ENCODE measurements at regions not wholly inside any gene's neighbourhood (a gene's known extent, or its start where the extent isn't known, plus 50 kb on each side); places are given as distances from the start of the nearest gene placed in this dataset.

GRCh38 chr15:36330598-36330997 is 248.8 kb upstream of the CDIN1 start:
- Histone ChIP-seq H3K27me3 (ENCODE audit: control insufficient read depth in 2 of 2, insufficient read depth in 2 of 2, low read length in 2 of 2) (no peaks in the 10 kb centered on the region), H3K4me3 (ENCODE audit: low read length in 2 of 2) (no peak overlapping the region), H3K9ac (ENCODE audit: low read depth in 1 of 2, low read length in 2 of 2) (no peak overlapping the region), H3K27ac (ENCODE audit: low read depth in 2 of 2, low read length in 2 of 2) (no peak overlapping the region), H3K36me3 (ENCODE audit: control insufficient read depth in 2 of 2, insufficient read depth in 2 of 2, low read length in 2 of 2) (no peaks in the 10 kb centered on the region), H3K4me1 (ENCODE audit: control insufficient read depth in 2 of 2, insufficient read depth in 2 of 2, low read length in 2 of 2) (no peaks in the 10 kb centered on the region), H3K9me3 (ENCODE audit: control insufficient read depth in 2 of 2, low read length in 2 of 2) (no peaks in the 10 kb centered on the region)

DNA sequence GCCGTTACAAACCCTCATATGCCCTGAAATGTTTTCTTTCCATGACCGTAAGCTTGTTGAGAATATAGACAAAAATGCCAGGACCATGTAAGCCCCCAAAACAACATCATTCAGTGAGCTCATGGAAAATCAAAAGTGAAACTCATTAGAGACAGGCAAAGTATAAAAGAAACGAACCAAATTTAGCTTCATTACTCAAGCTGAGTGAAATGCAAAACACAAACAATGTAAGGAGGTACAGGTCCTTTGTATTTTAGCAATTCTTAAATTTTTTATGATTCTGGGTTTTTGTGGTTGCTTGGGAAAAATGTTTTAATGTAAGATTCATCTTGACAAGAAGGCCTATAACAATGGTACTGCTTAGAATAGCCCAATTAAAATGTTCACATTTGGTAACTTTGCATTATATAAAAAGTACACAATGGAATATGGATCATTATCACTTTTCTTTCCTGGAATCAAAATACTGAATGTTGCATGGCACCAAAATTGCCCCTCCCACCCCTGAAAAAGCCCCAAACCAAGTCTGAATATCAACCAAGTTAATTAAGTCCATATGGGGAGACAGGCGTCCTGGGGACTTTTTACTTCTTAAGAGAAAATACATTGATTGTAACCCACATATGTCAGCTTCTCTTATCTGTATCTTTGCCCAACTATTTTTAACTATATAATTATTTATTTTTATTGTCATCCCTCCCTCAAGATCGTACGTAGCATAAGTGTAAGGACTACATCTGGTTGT is 247.7 kb upstream of the CDIN1 start:
- H3K9ac ChIP-seq (ENCODE audit: low read depth in 1 of 2, low read length in 2 of 2): no peak overlapping the region
- no peak overlapping the region for H3K4me3 ChIP-seq (ENCODE audit: low read length in 2 of 2)
- no peaks in the 10 kb centered on the region for H3K36me3 ChIP-seq (ENCODE audit: control insufficient read depth in 2 of 2, insufficient read depth in 2 of 2, low read length in 2 of 2)
- H3K27ac ChIP-seq (ENCODE audit: low read depth in 2 of 2, low read length in 2 of 2): no peak overlapping the region
- no peaks in the 10 kb centered on the region for H3K4me1 ChIP-seq (ENCODE audit: control insufficient read depth in 2 of 2, insufficient read depth in 2 of 2, low read length in 2 of 2)
- H3K9me3 ChIP-seq (ENCODE audit: control insufficient read depth in 2 of 2, low read length in 2 of 2): no peaks in the 10 kb centered on the region
- H3K27me3 ChIP-seq (ENCODE audit: control insufficient read depth in 2 of 2, insufficient read depth in 2 of 2, low read length in 2 of 2): no peaks in the 10 kb centered on the region

GRCh38 chr15:36332301-36332700 is 247.1 kb upstream of the CDIN1 start:
- H3K36me3 ChIP-seq (ENCODE audit: control insufficient read depth in 2 of 2, insufficient read depth in 2 of 2, low read length in 2 of 2): no peaks in the 10 kb centered on the region
- no peaks in the 10 kb centered on the region for H3K9me3 ChIP-seq (ENCODE audit: control insufficient read depth in 2 of 2, low read length in 2 of 2)
- H3K4me1 ChIP-seq (ENCODE audit: control insufficient read depth in 2 of 2, insufficient read depth in 2 of 2, low read length in 2 of 2): no peaks in the 10 kb centered on the region
- no peak overlapping the region for H3K9ac ChIP-seq (ENCODE audit: low read depth in 1 of 2, low read length in 2 of 2)
- no peak overlapping the region for H3K4me3 ChIP-seq (ENCODE audit: low read length in 2 of 2)
- H3K27ac ChIP-seq (ENCODE audit: low read depth in 2 of 2, low read length in 2 of 2): no peak overlapping the region
- no peaks in the 10 kb centered on the region for H3K27me3 ChIP-seq (ENCODE audit: control insufficient read depth in 2 of 2, insufficient read depth in 2 of 2, low read length in 2 of 2)

DNA sequence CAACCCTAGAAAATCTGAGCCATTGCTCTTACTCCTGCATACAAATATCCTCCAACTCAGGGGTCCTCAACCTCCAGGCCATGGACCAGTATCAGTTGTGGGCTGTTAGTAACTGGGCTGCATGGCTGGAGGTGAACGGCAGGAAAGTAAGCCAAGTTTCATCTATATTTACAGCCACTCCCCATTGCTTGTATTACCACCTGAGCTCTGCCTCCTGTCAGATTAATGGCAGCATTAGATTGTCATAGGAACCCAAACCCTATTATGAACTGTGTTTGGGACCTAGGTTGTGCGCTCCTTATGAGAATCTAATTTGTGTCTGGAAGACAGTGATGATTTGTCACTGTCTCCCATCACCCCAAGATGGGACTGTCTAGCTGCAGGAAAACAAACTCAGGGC is 246.5 kb upstream of the CDIN1 start:
- no peak overlapping the region for H3K9ac ChIP-seq (ENCODE audit: low read depth in 1 of 2, low read length in 2 of 2)
- H3K36me3 ChIP-seq (ENCODE audit: control insufficient read depth in 2 of 2, insufficient read depth in 2 of 2, low read length in 2 of 2): no peaks in the 10 kb centered on the region
- H3K4me1 ChIP-seq (ENCODE audit: control insufficient read depth in 2 of 2, insufficient read depth in 2 of 2, low read length in 2 of 2): no peaks in the 10 kb centered on the region
- H3K9me3 ChIP-seq (ENCODE audit: control insufficient read depth in 2 of 2, low read length in 2 of 2): no peaks in the 10 kb centered on the region
- H3K27ac ChIP-seq (ENCODE audit: low read depth in 2 of 2, low read length in 2 of 2): no peak overlapping the region
- H3K27me3 ChIP-seq (ENCODE audit: control insufficient read depth in 2 of 2, insufficient read depth in 2 of 2, low read length in 2 of 2): no peaks in the 10 kb centered on the region
- no peak overlapping the region for H3K4me3 ChIP-seq (ENCODE audit: low read length in 2 of 2)

DNA sequence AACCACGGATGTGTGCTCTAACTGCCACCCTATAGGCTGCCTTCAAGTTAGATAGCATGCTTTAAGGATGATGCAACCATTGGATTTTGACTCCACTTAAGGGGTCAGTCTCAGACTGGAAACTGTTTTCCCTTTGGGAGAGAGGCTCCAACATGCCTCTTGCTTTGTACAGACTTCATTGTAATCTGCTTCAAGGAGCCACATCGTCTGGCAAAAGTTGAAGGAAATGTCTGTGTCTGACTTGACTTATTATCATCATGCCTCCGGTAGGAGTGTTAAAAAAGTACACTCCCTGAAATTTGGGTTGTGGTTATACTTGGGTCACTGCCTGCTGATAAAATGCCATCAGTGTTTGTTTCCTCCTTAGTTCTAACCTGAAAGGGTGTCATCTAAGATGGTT is 245.4 kb upstream of the CDIN1 start:
- H3K9me3 ChIP-seq (ENCODE audit: control insufficient read depth in 2 of 2, low read length in 2 of 2): no peaks in the 10 kb centered on the region
- H3K27me3 ChIP-seq (ENCODE audit: control insufficient read depth in 2 of 2, insufficient read depth in 2 of 2, low read length in 2 of 2): no peaks in the 10 kb centered on the region
- H3K4me3 ChIP-seq (ENCODE audit: low read length in 2 of 2): no peak overlapping the region
- no peak overlapping the region for H3K9ac ChIP-seq (ENCODE audit: low read depth in 1 of 2, low read length in 2 of 2)
- H3K27ac ChIP-seq (ENCODE audit: low read depth in 2 of 2, low read length in 2 of 2): no peak overlapping the region
- no peaks in the 10 kb centered on the region for H3K36me3 ChIP-seq (ENCODE audit: control insufficient read depth in 2 of 2, insufficient read depth in 2 of 2, low read length in 2 of 2)
- H3K4me1 ChIP-seq (ENCODE audit: control insufficient read depth in 2 of 2, insufficient read depth in 2 of 2, low read length in 2 of 2): no peaks in the 10 kb centered on the region

- no peaks in the 10 kb centered on the region for H3K27me3 ChIP-seq (ENCODE audit: control insufficient read depth in 2 of 2, insufficient read depth in 2 of 2, low read length in 2 of 2)
- H3K9ac ChIP-seq (ENCODE audit: low read depth in 1 of 2, low read length in 2 of 2): no peak overlapping the region
- no peaks in the 10 kb centered on the region for H3K4me1 ChIP-seq (ENCODE audit: control insufficient read depth in 2 of 2, insufficient read depth in 2 of 2, low read length in 2 of 2)
- H3K4me3 ChIP-seq (ENCODE audit: low read length in 2 of 2): no peak overlapping the region
- H3K36me3 ChIP-seq (ENCODE audit: control insufficient read depth in 2 of 2, insufficient read depth in 2 of 2, low read length in 2 of 2): no peaks in the 10 kb centered on the region
- H3K9me3 ChIP-seq (ENCODE audit: control insufficient read depth in 2 of 2, low read length in 2 of 2): no peaks in the 10 kb centered on the region
- no peak overlapping the region for H3K27ac ChIP-seq (ENCODE audit: low read depth in 2 of 2, low read length in 2 of 2)
These were observed 244.2 kb upstream of the CDIN1 start for GRCh38 chr15:36335224-36335623.

GRCh38 chr15:36335659-36336058 is 243.8 kb upstream of the CDIN1 start:
- Histone ChIP-seq H3K36me3 (ENCODE audit: control insufficient read depth in 2 of 2, insufficient read depth in 2 of 2, low read length in 2 of 2) (no peaks in the 10 kb centered on the region), H3K4me3 (ENCODE audit: low read length in 2 of 2) (no peak overlapping the region), H3K27ac (ENCODE audit: low read depth in 2 of 2, low read length in 2 of 2) (no peak overlapping the region), H3K27me3 (ENCODE audit: control insufficient read depth in 2 of 2, insufficient read depth in 2 of 2, low read length in 2 of 2) (no peaks in the 10 kb centered on the region), H3K4me1 (ENCODE audit: control insufficient read depth in 2 of 2, insufficient read depth in 2 of 2, low read length in 2 of 2) (no peaks in the 10 kb centered on the region), H3K9ac (ENCODE audit: low read depth in 1 of 2, low read length in 2 of 2) (no peak overlapping the region), H3K9me3 (ENCODE audit: control insufficient read depth in 2 of 2, low read length in 2 of 2) (no peaks in the 10 kb centered on the region)

DNA sequence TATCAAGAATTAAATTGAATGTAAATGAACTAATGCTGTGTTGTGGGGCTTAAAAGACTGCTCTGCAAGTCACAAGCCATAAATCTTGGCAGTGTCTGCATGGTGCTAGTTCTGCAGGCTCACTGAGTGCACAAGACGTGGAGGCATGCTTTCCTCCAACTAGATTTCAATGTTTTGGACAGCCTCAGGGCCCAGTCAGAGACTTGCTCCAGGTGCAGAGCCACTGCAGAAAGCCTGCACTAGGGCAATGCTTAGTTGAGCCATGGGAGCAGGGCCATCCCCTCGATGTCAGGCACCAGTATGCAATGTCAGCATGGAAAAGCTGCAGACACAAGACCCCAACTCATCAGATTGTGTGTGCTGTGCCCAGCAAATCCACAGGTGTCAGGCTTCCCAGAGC is 234.5 kb upstream of the CDIN1 start:
- no peaks in the 10 kb centered on the region for H3K9me3 ChIP-seq (ENCODE audit: control insufficient read depth in 2 of 2, low read length in 2 of 2)
- H3K9ac ChIP-seq (ENCODE audit: low read depth in 1 of 2, low read length in 2 of 2): no peak overlapping the region
- H3K4me1 ChIP-seq (ENCODE audit: control insufficient read depth in 2 of 2, insufficient read depth in 2 of 2, low read length in 2 of 2): no peaks in the 10 kb centered on the region
- H3K36me3 ChIP-seq (ENCODE audit: control insufficient read depth in 2 of 2, insufficient read depth in 2 of 2, low read length in 2 of 2): no peaks in the 10 kb centered on the region
- H3K27me3 ChIP-seq (ENCODE audit: control insufficient read depth in 2 of 2, insufficient read depth in 2 of 2, low read length in 2 of 2): no peaks in the 10 kb centered on the region
- no peak overlapping the region for H3K27ac ChIP-seq (ENCODE audit: low read depth in 2 of 2, low read length in 2 of 2)
- H3K4me3 ChIP-seq (ENCODE audit: low read length in 2 of 2): no peak overlapping the region

GRCh38 chr15:36347272-36347858 is 232.1 kb upstream of the CDIN1 start:
- Histone ChIP-seq H3K27ac (ENCODE audit: low read depth in 2 of 2, low read length in 2 of 2) (no peak overlapping the region), H3K9me3 (ENCODE audit: control insufficient read depth in 2 of 2, low read length in 2 of 2) (no peaks in the 10 kb centered on the region)

GRCh38 chr15:36356466-36356865 is 223.0 kb upstream of the CDIN1 start:
- H3K4me3 ChIP-seq (ENCODE audit: low read length in 2 of 2): no peak overlapping the region
- no peaks in the 10 kb centered on the region for H3K36me3 ChIP-seq (ENCODE audit: control insufficient read depth in 2 of 2, insufficient read depth in 2 of 2, low read length in 2 of 2)
- H3K27ac ChIP-seq (ENCODE audit: low read depth in 2 of 2, low read length in 2 of 2): no peak overlapping the region
- H3K9ac ChIP-seq (ENCODE audit: low read depth in 1 of 2, low read length in 2 of 2): no peak overlapping the region
- H3K4me1 ChIP-seq (ENCODE audit: control insufficient read depth in 2 of 2, insufficient read depth in 2 of 2, low read length in 2 of 2): no peaks in the 10 kb centered on the region
- H3K27me3 ChIP-seq (ENCODE audit: control insufficient read depth in 2 of 2, insufficient read depth in 2 of 2, low read length in 2 of 2): no peaks in the 10 kb centered on the region
- no peaks in the 10 kb centered on the region for H3K9me3 ChIP-seq (ENCODE audit: control insufficient read depth in 2 of 2, low read length in 2 of 2)

More at GRCh38 chr15:36347272-36347858, 232.1 kb upstream of the CDIN1 start:
- Histone ChIP-seq H3K36me3 (ENCODE audit: control insufficient read depth in 2 of 2, insufficient read depth in 2 of 2, low read length in 2 of 2) (no peaks in the 10 kb centered on the region), H3K27me3 (ENCODE audit: control insufficient read depth in 2 of 2, insufficient read depth in 2 of 2, low read length in 2 of 2) (no peaks in the 10 kb centered on the region), H3K9ac (ENCODE audit: low read depth in 1 of 2, low read length in 2 of 2) (no peak overlapping the region), H3K4me1 (ENCODE audit: control insufficient read depth in 2 of 2, insufficient read depth in 2 of 2, low read length in 2 of 2) (no peaks in the 10 kb centered on the region), H3K4me3 (ENCODE audit: low read length in 2 of 2) (no peak overlapping the region)
